ENCODE measurements at regions not wholly inside any gene's neighbourhood (a gene's known extent, or its start where the extent isn't known, plus 50 kb on each side); places are given as distances from the start of the nearest gene placed in this dataset.
"Not testable (repeated sequence)": the region's sequence is repeated elsewhere in the genome, so short reads cannot be mapped to it uniquely, and the experiment has no call there.

GRCh38 chr1:192911896-192912656, 103.2 kb downstream of the RGS2 start:
- ATAC-seq = not testable (repeated sequence)

- ATAC-seq = no peak
- TF ChIP-seq PATZ1 (CRISPR knock-in tag; IDR thresholded peaks at IDR 0.05; ENCODE audit: borderline replicate concordance) (no peak), SNAI2 (CRISPR knock-in tag; IDR thresholded peaks at IDR 0.05) (no peak), CSRNP3 (CRISPR knock-in tag; IDR thresholded peaks at IDR 0.05) (no peak), ZC3H10 (CRISPR knock-in tag; IDR thresholded peaks at IDR 0.05) (no peak), PPARA (CRISPR knock-in tag; IDR thresholded peaks at IDR 0.05; ENCODE audit: borderline replicate concordance) (no peak), ISL1 (CRISPR knock-in tag; IDR thresholded peaks at IDR 0.05) (no peak), GLIS3 (CRISPR knock-in tag; IDR thresholded peaks at IDR 0.05) (no peak), ZFP3 (CRISPR knock-in tag; IDR thresholded peaks at IDR 0.05) (no peak), ARNTL (CRISPR knock-in tag; IDR thresholded peaks at IDR 0.05; ENCODE audit: borderline replicate concordance, low read depth) (no peak), BACH2 (CRISPR knock-in tag; IDR thresholded peaks at IDR 0.05; ENCODE audit: borderline replicate concordance) (no peak), OSR1 (CRISPR knock-in tag; IDR thresholded peaks at IDR 0.05) (no peak)
Measured at GRCh38 chr1:192913683-192914082, 104.8 kb downstream of the RGS2 start.

GRCh38 chr1:192914092-192914491, 105.3 kb downstream of the RGS2 start:
- TF ChIP-seq CSRNP3 (CRISPR knock-in tag; IDR thresholded peaks at IDR 0.05) (no peak), TOX (CRISPR knock-in tag; IDR thresholded peaks at IDR 0.05; ENCODE audit: borderline replicate concordance) (no peak), GLIS3 (CRISPR knock-in tag; IDR thresholded peaks at IDR 0.05) (no peak), TSHZ2 (CRISPR knock-in tag; IDR thresholded peaks at IDR 0.05) (no peak), OSR1 (CRISPR knock-in tag; IDR thresholded peaks at IDR 0.05) (no peak), CREB5 (CRISPR knock-in tag; IDR thresholded peaks at IDR 0.05; ENCODE audit: low read depth) (no peak), ESRRG (CRISPR knock-in tag; IDR thresholded peaks at IDR 0.05) (no peak), ZC3H10 (CRISPR knock-in tag; IDR thresholded peaks at IDR 0.05) (no peak), ZFP30 (CRISPR knock-in tag; IDR thresholded peaks at IDR 0.05) (no peak), CSDC2 (CRISPR knock-in tag; IDR thresholded peaks at IDR 0.05) (no peak)
- no peak for ATAC-seq

GRCh38 chr1:192914696-192915095, 105.9 kb downstream of the RGS2 start:
- ATAC-seq = no peak
- no peak for TF ChIP-seq ZNF8 (CRISPR knock-in tag; IDR thresholded peaks at IDR 0.05)
- no peak for TF ChIP-seq POU6F1 (CRISPR knock-in tag; IDR thresholded peaks at IDR 0.05; ENCODE audit: borderline replicate concordance, low read depth)
- TF ChIP-seq OSR1 (CRISPR knock-in tag; IDR thresholded peaks at IDR 0.05) = no peak
- no peak for TF ChIP-seq TCF4 (CRISPR knock-in tag; IDR thresholded peaks at IDR 0.05; ENCODE audit: borderline replicate concordance)
- no peak for TF ChIP-seq CSDC2 (CRISPR knock-in tag; IDR thresholded peaks at IDR 0.05)
- TF ChIP-seq ARNTL (CRISPR knock-in tag; IDR thresholded peaks at IDR 0.05; ENCODE audit: borderline replicate concordance, low read depth) = no peak
- no peak for TF ChIP-seq ZFP3 (CRISPR knock-in tag; IDR thresholded peaks at IDR 0.05)
- TF ChIP-seq CSRNP3 (CRISPR knock-in tag; IDR thresholded peaks at IDR 0.05) = no peak
- no peak for TF ChIP-seq CREB5 (CRISPR knock-in tag; IDR thresholded peaks at IDR 0.05; ENCODE audit: low read depth)
- no peak for TF ChIP-seq ZFP30 (CRISPR knock-in tag; IDR thresholded peaks at IDR 0.05)
- TF ChIP-seq SNAI2 (CRISPR knock-in tag; IDR thresholded peaks at IDR 0.05) = no peak
